ES-I3 (cell line): ENCODE measurements at regions not wholly inside any gene's neighbourhood (a gene's known extent, or its start where the extent isn't known, plus 50 kb on each side); places are given as distances from the start of the nearest gene placed in this dataset.

Experiments used
- H3K36me3 ChIP-seq: 2 replicates; pipeline ENCODE4 v1.6.1; 2013; ENCODE audit warnings: mild to moderate bottlenecking, low read length, control low read depth, moderate library complexity; ENCODE audit not compliant: insufficient read depth
- H3K4me1 ChIP-seq: 2 replicates; pipeline ENCODE4 v1.6.1; 2013; ENCODE audit warnings: mild to moderate bottlenecking, control low read depth, low read length; ENCODE audit not compliant: insufficient read depth
- H3K9ac ChIP-seq: 2 replicates; pipeline ENCODE4 v1.6.1; 2013; ENCODE audit warnings: low read depth, mild to moderate bottlenecking, low read length, moderate library complexity
- H3K9me3 ChIP-seq: 2 replicates; pipeline ENCODE4 v1.6.1; 2013; ENCODE audit warnings: mild to moderate bottlenecking, low read length, moderate library complexity; ENCODE audit not compliant: control insufficient read depth, insufficient read depth

DNA sequence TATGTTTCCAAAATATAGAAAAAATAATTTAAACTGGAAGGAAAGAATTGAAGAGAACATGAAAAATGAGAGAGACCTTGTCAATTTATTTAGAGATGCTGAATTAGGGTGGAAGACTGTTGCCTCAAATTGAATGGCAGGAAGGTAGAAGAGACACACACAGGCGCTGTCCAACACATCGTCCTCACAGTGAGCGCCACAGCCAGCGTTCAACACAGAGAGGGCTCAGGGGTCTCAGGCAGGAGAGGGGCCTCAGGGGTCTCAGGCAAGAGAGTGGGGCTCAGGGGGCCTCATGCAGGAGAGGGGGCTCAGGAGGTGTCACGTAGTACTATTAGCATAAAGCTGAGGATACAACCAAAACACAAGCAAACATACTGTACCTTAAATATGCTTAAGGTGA is 65.7 kb downstream of the TMEM18 start:
- no peaks in the 10 kb centered on the region for H3K4me1 ChIP-seq
- H3K9ac ChIP-seq = no peak overlapping the region
- no peaks in the 10 kb centered on the region for H3K36me3 ChIP-seq
- H3K9me3 ChIP-seq = no peaks in the 10 kb centered on the region

DNA sequence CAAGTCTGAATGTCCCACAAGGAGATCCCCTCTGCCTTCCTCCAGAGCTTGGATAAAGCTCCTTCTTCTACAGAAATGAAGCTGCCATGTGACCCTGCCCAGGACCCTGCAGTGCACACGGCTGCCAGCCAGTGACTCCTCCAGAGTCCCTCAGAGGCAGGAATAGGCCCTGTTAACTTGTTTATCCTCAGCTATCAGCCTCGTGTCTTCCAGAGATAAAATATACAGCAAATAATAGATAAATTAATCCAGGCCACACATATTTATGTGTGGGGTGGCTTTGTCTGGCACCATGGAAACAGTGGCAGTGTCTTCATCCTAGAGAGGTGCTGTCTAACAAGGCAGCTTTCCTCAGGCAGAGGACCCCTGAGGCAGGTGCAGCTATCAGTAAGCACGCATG is 66.7 kb downstream of the TMEM18 start:
- no peaks in the 10 kb centered on the region for H3K4me1 ChIP-seq

DNA sequence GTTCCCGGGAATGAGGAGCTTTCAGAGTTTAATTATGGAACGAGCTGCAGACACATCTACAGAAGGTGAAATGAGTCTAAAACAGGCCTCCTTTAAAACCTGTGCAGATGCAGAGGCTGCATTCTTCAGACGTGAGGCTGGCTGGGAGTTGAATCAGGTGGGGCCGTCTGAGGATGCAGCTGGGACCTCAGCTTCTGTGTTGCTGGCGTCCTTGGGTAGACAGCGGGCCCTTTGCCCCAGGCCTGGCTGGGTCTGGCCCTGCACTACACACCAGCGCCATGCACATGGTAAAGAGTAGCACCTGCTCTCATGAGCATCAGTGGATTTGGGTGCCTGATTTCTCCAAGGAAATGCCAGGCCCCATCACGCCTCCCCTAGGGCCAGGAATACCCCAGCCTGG is 67.3 kb downstream of the TMEM18 start:
- Histone ChIP-seq H3K4me1 (no peaks in the 10 kb centered on the region), H3K36me3 (no peaks in the 10 kb centered on the region), H3K9me3 (no peaks in the 10 kb centered on the region), H3K9ac (no peak overlapping the region)

More for the DNA sequence above, 66.7 kb downstream of the TMEM18 start:
- Histone ChIP-seq H3K36me3 (no peaks in the 10 kb centered on the region), H3K9me3 (no peaks in the 10 kb centered on the region), H3K9ac (no peak overlapping the region)

DNA sequence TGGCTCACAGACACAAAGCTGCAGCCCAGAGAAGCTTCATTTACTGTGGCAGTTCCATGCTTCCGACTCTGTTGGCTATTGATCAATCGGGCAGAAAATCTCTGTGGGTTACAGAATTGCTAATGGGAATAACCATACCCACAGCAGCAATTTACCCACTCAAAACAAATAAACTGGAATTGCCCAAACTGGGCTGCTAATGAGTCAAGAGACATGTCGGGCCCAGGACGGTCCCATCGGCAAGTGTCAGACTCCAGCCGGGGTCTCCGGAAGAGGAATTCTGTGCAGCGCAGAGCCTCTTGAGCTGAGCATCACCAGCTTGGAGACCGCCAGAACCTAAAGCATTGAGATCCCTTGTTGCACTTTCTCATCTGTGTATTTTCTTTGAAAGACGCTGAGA is 67.8 kb downstream of the TMEM18 start:
- Histone ChIP-seq H3K9ac (no peak overlapping the region), H3K4me1 (no peaks in the 10 kb centered on the region), H3K9me3 (no peaks in the 10 kb centered on the region), H3K36me3 (no peaks in the 10 kb centered on the region)

DNA sequence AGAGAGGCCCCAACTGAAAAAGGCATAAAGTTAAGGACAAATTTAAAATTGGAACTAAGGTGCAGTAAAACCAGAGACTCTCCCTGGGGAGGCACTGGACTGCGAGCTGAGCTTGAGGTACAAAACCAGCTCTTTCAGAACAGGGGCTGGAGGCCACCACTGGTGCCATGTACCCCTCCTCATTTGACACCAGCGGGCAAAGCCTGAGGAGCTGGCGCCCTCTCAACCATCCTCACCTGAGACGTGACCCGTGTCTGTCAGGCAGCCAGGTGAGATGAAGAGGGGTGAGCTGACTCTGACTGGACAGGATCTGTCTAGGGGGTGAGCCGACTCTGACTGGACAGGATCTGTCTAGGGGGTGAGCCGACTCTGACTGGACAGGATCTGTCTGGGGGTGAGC is 68.5 kb downstream of the TMEM18 start:
- Histone ChIP-seq H3K9me3 (no peaks in the 10 kb centered on the region), H3K9ac (no peak overlapping the region), H3K4me1 (no peaks in the 10 kb centered on the region), H3K36me3 (no peaks in the 10 kb centered on the region)

DNA sequence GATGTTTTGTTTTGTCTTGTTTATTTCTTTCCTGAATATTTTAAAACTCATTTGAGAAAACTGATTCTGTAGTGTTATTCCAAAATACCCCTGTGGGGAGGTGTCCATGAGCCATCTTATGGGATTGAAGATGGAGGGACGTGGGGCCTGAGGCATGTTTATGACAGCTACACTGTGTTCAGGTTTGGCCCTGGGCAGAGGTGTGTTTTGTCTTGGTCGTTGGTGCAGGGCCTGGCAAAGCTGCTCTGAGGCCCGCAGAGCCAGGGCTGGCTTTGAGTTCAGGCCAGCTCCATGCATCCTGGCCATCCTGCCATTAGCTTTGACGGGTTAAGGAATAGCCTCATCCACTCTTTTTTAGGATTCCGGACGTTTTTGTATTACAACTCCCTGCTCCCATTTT is 68.9 kb downstream of the TMEM18 start:
- no peaks in the 10 kb centered on the region for H3K4me1 ChIP-seq
- H3K9me3 ChIP-seq = no peaks in the 10 kb centered on the region
- H3K36me3 ChIP-seq = no peaks in the 10 kb centered on the region
- H3K9ac ChIP-seq = no peak overlapping the region

DNA sequence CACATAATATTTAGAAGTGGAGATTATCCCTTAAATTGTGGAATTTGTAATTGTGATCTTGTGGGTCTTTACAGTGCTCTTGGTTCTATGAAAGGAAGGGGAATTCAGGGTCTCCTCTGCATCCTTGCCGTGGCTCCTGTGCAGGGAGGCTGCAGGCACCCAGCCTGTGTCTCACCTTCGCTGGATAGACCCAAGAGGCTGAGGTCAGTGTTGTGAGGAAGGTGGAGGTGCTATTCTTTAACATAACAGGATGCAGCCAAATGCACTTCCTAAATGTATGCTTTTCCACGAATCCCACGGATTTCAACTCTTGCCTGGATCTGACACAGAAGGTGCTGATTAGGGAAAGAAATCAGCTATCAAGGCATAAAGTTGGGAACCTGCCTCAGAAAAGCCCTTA is 69.5 kb downstream of the TMEM18 start:
- Histone ChIP-seq H3K9ac (no peak overlapping the region), H3K4me1 (no peaks in the 10 kb centered on the region), H3K36me3 (no peaks in the 10 kb centered on the region), H3K9me3 (no peaks in the 10 kb centered on the region)

DNA sequence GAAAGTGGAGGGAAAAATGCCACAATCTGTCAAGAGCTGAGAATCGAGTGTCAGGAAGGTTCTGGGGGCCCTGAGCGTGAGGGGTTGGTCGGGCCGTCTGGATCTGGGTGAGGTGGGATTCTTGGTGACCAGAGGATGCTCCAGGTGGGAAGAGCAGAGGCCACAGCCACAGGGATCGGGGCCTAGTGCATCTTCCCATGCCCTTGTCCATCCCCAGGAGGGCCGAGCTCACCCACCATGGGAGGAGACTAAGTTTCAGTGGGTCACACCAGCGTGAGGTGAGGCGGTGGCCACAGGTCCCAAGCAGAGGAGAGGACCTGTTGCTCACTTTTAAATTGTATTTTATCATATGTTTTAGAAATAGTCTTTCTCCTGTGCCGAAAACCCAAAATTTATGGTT is 70.0 kb downstream of the TMEM18 start:
- no peaks in the 10 kb centered on the region for H3K36me3 ChIP-seq
- no peak overlapping the region for H3K9ac ChIP-seq
- H3K9me3 ChIP-seq = no peaks in the 10 kb centered on the region
- no peaks in the 10 kb centered on the region for H3K4me1 ChIP-seq

DNA sequence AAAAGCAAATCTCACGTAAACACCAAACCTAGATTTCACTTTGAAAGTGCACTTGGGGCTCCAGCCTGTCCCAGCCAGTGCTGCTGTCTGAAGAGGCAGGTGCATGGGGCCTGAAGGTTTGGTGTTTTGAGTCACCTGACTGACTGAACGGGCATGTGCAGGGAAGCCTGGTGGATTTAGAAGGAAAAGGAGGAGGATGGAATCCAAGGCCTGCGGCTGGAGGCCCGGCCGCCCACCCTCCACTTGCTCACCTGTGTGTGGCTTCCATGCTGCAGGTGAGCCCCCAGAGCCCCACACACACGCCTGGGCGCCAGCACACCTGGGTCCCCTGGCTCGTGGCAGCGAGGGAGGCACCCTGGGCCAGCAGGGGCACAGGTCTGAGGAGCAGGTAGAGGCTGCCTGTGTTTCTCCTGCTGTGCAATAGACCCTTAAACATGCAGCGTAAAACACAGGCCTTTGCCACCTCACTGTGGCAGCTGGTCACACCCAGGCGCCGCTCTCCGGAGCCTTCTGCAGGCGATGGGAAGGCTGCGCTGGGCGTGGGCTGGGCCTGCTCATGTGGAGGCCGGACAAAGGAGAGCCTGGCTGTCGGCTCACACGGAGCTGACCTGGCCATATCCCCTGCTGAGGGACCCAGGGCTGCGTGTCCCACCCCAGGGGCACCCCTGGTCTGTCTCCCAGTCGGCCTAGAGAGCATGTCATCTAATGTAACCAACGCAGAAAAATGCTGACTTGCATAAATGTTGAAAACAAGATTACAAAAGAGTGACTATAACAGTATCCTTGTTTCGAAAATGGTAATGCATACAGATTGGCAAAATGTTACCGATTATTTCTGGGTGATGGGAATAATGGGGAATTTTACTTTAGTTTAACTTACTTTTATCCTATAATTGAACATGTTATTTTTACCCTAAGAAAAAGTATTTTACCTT is 71.3 kb downstream of the TMEM18 start:
- Histone ChIP-seq H3K36me3 (no peaks in the 10 kb centered on the region), H3K9ac (no peak overlapping the region), H3K4me1 (no peaks in the 10 kb centered on the region), H3K9me3 (no peaks in the 10 kb centered on the region)

DNA sequence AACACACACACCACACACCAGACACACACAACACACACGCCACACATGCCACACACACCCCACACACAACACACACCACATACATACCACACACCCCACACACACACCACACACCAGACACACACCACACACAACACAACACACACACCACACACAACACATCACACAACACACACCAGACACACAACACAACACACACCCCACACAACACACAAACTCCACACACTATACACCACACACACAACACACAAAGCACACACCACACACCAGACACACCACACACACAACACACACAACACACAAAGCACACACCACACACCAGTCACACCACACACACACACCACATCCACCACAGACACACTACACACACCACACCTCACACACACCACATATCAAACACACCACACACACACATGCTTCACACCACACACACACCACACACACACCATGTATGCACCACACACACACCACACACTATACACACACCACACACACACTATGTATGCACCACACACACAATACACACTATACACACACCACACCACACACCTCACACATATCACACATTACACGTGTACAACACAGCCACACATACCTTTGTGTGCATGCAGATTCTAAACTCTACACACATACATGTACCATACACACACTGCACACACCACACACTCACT is 72.2 kb downstream of the TMEM18 start:
- no peaks in the 10 kb centered on the region for H3K36me3 ChIP-seq
- no peaks in the 10 kb centered on the region for H3K9me3 ChIP-seq
- no peak overlapping the region for H3K9ac ChIP-seq
- H3K4me1 ChIP-seq = no peaks in the 10 kb centered on the region

DNA sequence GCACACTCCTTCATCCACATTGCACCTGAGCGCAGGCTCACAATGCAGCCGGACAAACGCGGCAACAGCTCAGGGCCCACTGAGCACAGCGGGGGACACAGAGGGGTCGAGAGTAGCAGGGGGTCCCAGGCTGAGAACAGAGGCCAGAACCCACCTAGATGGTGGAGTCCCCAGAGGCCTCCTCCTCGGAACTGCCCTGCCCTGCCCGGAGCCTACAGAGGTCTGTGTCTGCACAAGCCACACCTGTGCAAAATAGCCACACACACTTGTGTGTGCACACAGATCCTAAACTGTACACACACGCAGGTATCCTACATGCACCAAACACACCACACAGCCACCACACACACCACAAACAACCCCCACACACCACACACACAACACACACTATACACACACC is 72.8 kb downstream of the TMEM18 start:
- H3K4me1 ChIP-seq = no peaks in the 10 kb centered on the region

DNA sequence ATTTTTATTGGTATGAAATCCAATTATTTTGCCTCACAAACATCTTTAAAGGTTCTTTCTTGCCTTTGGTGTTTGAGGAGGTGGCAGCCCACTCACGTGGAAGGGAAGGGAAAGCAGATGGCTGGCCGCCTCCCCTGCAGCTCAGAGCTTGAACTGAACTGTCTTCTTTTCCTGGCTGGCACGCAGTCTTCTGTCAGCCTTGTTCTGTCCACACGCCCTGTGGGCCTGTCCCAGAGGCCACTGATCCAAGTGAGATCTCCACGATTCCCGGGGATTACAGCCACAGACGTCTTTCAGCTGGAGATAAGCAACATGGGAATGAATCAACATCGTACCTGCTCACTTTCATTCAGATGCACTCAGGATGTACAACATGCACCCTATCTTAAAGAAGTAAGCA is 73.3 kb downstream of the TMEM18 start:
- H3K9me3 ChIP-seq = no peaks in the 10 kb centered on the region
- no peak overlapping the region for H3K9ac ChIP-seq
- H3K4me1 ChIP-seq = no peaks in the 10 kb centered on the region
- H3K36me3 ChIP-seq = no peaks in the 10 kb centered on the region

More for the DNA sequence above, 72.8 kb downstream of the TMEM18 start:
- Histone ChIP-seq H3K9me3 (no peaks in the 10 kb centered on the region), H3K36me3 (no peaks in the 10 kb centered on the region), H3K9ac (no peak overlapping the region)

DNA sequence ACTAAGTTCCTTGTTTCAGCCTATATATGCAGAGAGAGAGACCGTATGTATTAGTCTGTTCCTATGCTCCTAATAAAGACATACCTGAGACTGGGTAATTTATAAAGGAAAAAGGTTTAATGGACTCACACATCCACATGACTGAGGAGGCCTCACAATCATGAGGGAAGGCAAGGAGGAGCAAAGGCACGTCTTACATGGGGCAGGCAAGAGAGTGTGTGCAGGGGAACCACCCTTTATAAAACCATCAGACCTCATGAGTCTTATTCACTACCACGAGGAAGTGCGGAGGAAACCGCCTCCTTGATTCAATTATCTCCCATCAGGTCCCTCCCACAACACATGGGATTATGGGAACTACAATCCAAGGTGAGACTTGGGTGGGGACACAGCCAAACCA is 73.8 kb downstream of the TMEM18 start:
- H3K4me1 ChIP-seq = no peaks in the 10 kb centered on the region

DNA sequence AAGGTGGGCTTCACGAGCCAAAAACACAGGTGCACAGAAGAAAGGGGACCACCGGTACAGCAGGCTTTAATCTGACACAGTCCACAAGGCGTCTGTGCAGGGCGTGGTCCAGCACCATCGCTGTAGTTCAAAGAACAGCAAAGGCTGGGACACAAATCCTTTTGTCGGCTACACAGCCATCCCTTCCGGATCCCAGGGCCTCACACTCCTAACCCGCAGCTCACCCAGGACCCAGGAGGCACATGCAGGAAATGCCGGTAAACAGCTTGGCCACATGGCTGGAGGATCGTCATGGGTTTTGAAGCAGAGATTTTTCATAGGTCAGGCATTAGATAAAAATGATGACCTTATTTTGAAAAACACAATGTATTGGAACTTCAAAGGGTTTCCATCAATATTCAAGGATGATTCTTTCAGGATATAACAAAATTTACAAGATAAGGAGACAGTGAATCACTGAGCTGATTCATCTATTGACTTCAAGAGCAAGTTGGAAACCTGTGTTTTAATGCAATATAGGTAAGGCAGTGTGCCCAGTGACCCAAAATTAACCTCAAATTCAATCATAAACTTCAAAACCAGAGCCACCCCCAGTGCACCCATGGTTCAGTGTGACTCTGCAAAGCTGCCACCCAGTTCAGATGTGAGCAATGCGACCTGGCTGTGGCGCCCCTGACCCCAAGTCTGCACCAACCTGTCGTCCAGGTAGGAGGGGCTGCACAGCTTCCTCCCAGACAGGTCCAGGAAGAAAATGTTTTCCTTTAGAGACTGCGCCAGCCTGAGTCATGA is 74.4 kb downstream of the TMEM18 start:
- Histone ChIP-seq H3K9me3 (no peaks in the 10 kb centered on the region), H3K9ac (no peak overlapping the region), H3K36me3 (no peaks in the 10 kb centered on the region), H3K4me1 (no peaks in the 10 kb centered on the region)

More for the DNA sequence above, 73.8 kb downstream of the TMEM18 start:
- no peaks in the 10 kb centered on the region for H3K36me3 ChIP-seq
- H3K9ac ChIP-seq = no peak overlapping the region
- no peaks in the 10 kb centered on the region for H3K9me3 ChIP-seq
